Testis (tissue), 2 donors: ENCODE measurements at regions not wholly inside any gene's neighbourhood (a gene's known extent, or its start where the extent isn't known, plus 50 kb on each side); places are given as distances from the start of the nearest gene placed in this dataset.

Experiments used
- DNase-seq: peaks from one replicate; pipeline ENCODE4 v3.0.0-alpha.2; 2019
- H3K27ac ChIP-seq, 2 donors: fragments of 200-600 bp; sonication (generic); one replicate each; pipeline ENCODE4 v1.5.1; 2019
- H3K27me3 ChIP-seq: fragments of 200-600 bp; sonication (generic); one replicate; pipeline ENCODE4 v1.5.1; 2019
- H3K36me3 ChIP-seq: fragments of 200-600 bp; sonication (generic); one replicate; pipeline ENCODE4 v1.5.1; 2017; ENCODE audit warnings: low read depth; ENCODE audit errors: missing control alignments
- H3K4me1 ChIP-seq: fragments of 200-600 bp; sonication (generic); one replicate; pipeline ENCODE4 v1.5.1; 2019
- H3K4me3 ChIP-seq, 2 donors: fragments of 200-600 bp; sonication (generic); one replicate each; pipeline ENCODE4 v1.5.1; 2017 to 2019
- H3K9me3 ChIP-seq: fragments of 200-600 bp; sonication (generic); one replicate; pipeline ENCODE4 v1.5.1; 2017
- CTCF ChIP-seq, 3 experiments: fragments of 450-650 bp in 2 of 3; fragments of 200-600 bp in 1 of 3; sonication (generic) in 1 of 3; IDR thresholded peaks; one replicate each; pipeline ENCODE4 v1.5.1; 2016 to 2019; ENCODE audit warnings: antibody characterized with exemption in 3 of 3, mild to moderate bottlenecking in 2 of 3, moderate library complexity in 1 of 3
- POLR2A ChIP-seq: fragments of 450-650 bp; IDR thresholded peaks from one replicate; pipeline ENCODE4 v1.6.1; 2017; ENCODE audit warnings: antibody characterized with exemption, mild to moderate bottlenecking, moderate library complexity
- WGBS, 2 donors: methylation state at CpG; one replicate each; pipeline ENCODE4 v1.1.5; 2018; 5-methylcytosine and 5-hydroxymethylcytosine counted together
- intact Hi-C: fragments of 100-400 bp; cut with DNase I; formaldehyde crosslinking; loops from one replicate; pipeline ENCODE4 v1.15.1; 2023; ENCODE audit warnings: low total_unique reads

- H3K27me3 ChIP-seq: no peaks in the 10 kb centered on the region
- WGBS, 2 donors: 72 to 91% methylated on average over 4 of the region's 4 CpGs
Measured at GRCh38 chr7:68715907-68716306, 882.4 kb upstream of the AUTS2 start.

GRCh38 chr7:68717176-68717575 lies 881.1 kb upstream of the AUTS2 start:
- intact Hi-C loops: no loop called here
- H3K4me3 ChIP-seq: no peak overlapping the region
- H3K4me1 ChIP-seq: no peaks in the 10 kb centered on the region
- TF ChIP-seq POLR2A (no peak), CTCF (IDR thresholded peaks at IDR 0.05) (no peak)
- H3K36me3 ChIP-seq: no peaks in the 10 kb centered on the region
- H3K27me3 ChIP-seq: no peaks in the 10 kb centered on the region
- 88 to 90% methylated on average over 1 of the region's 1 CpG for WGBS, 2 donors
- DNase-seq: no peak
- H3K27ac ChIP-seq: no peak overlapping the region
- H3K9me3 ChIP-seq: no peaks in the 10 kb centered on the region

More at GRCh38 chr7:68715907-68716306, 882.4 kb upstream of the AUTS2 start:
- no peaks in the 10 kb centered on the region for H3K36me3 ChIP-seq
- H3K27ac ChIP-seq: no peak overlapping the region
- H3K4me1 ChIP-seq: no peaks in the 10 kb centered on the region
- no peak overlapping the region for H3K4me3 ChIP-seq
- intact Hi-C loops: no loop called here
- TF ChIP-seq POLR2A (no peak), CTCF (IDR thresholded peaks at IDR 0.05) (no peak)
- DNase-seq: no peak
- no peaks in the 10 kb centered on the region for H3K9me3 ChIP-seq

GRCh38 chr7:68718097-68718551 lies 880.2 kb upstream of the AUTS2 start:
- Histone ChIP-seq H3K4me1 (no peaks in the 10 kb centered on the region), H3K27me3 (no peaks in the 10 kb centered on the region), H3K4me3 (no peak overlapping the region), H3K27ac (no peak overlapping the region), H3K9me3 (no peaks in the 10 kb centered on the region), H3K36me3 (no peaks in the 10 kb centered on the region)
- no peak for TF ChIP-seq CTCF (IDR thresholded peaks at IDR 0.05)
- no peak for TF ChIP-seq POLR2A
- intact Hi-C loops: no loop called here
- DNase-seq: no peak
- WGBS, 2 donors: 29 to 42% methylated on average over 1 of the region's 1 CpG

GRCh38 chr7:68720697-68721096 lies 877.6 kb upstream of the AUTS2 start:
- WGBS, 2 donors: 84 to 86% methylated on average over 5 of the region's 5 CpGs
- Histone ChIP-seq H3K4me3 (no peak overlapping the region), H3K27ac (no peak overlapping the region), H3K36me3 (no peaks in the 10 kb centered on the region), H3K4me1 (no peaks in the 10 kb centered on the region), H3K9me3 (no peaks in the 10 kb centered on the region), H3K27me3 (no peaks in the 10 kb centered on the region)
- DNase-seq: no peak
- TF ChIP-seq CTCF (IDR thresholded peaks at IDR 0.05) (no peak), POLR2A (no peak)
- intact Hi-C loops: no loop called here

- intact Hi-C loops: no loop called here
- H3K4me3 ChIP-seq: no peak overlapping the region
- 87 to 90% methylated on average over 1 of the region's 1 CpG for WGBS, 2 donors
Measured at GRCh38 chr7:68722044-68722443, 876.2 kb upstream of the AUTS2 start.

More at GRCh38 chr7:68722044-68722443, 876.2 kb upstream of the AUTS2 start:
- H3K36me3 ChIP-seq: no peaks in the 10 kb centered on the region
- H3K9me3 ChIP-seq: no peaks in the 10 kb centered on the region
- TF ChIP-seq POLR2A (no peak), CTCF (IDR thresholded peaks at IDR 0.05) (no peak)
- H3K27ac ChIP-seq: no peak overlapping the region
- no peaks in the 10 kb centered on the region for H3K4me1 ChIP-seq
- H3K27me3 ChIP-seq: no peaks in the 10 kb centered on the region
- no peak for DNase-seq
